ENCODE measurements at regions not wholly inside any gene's neighbourhood (a gene's known extent, or its start where the extent isn't known, plus 50 kb on each side); places are given as distances from the start of the nearest gene placed in this dataset.
"Not testable (repeated sequence)": the region's sequence is repeated elsewhere in the genome, so short reads cannot be mapped to it uniquely, and the experiment has no call there.

GRCh38 chr2:66186537-66186936, 248.4 kb upstream of the MEIS1 start:
- H3K4me3 ChIP-seq, result no peak overlapping the region
- TF ChIP-seq CTCF (IDR thresholded peaks at IDR 0.05), result no peak
- H3K27me3 ChIP-seq, result no peaks in the 10 kb centered on the region
- no peaks in the 10 kb centered on the region for H3K9me3 ChIP-seq
- DNase-seq (ENCODE audit: low spot score in 2 of 2), result no peak
- no peaks in the 10 kb centered on the region for H3K4me1 ChIP-seq
- no peak overlapping the region for H3K27ac ChIP-seq
- H3K36me3 ChIP-seq, result no peaks in the 10 kb centered on the region
- intact Hi-C loops (cut with DNase I), result no loop called here

- H3K27ac ChIP-seq, result no peak overlapping the region
- no peaks in the 10 kb centered on the region for H3K4me1 ChIP-seq
- H3K36me3 ChIP-seq, result no peaks in the 10 kb centered on the region
- no peak for DNase-seq (ENCODE audit: low spot score in 2 of 2)
- no peaks in the 10 kb centered on the region for H3K27me3 ChIP-seq
- no peaks in the 10 kb centered on the region for H3K9me3 ChIP-seq
- no peak overlapping the region for H3K4me3 ChIP-seq
- no peak for TF ChIP-seq CTCF (IDR thresholded peaks at IDR 0.05)
- intact Hi-C loops (cut with DNase I), result no loop called here
These were observed 249.3 kb upstream of the MEIS1 start for GRCh38 chr2:66185497-66186054.

GRCh38 chr2:66177128-66177796, 257.7 kb upstream of the MEIS1 start:
- H3K27ac ChIP-seq; DNase-seq (ENCODE audit: low spot score in 2 of 2); H3K27me3 ChIP-seq; H3K4me3 ChIP-seq; H3K36me3 ChIP-seq; H3K4me1 ChIP-seq; intact Hi-C loops (cut with DNase I); H3K9me3 ChIP-seq: not testable (repeated sequence)

- no peaks in the 10 kb centered on the region for H3K4me1 ChIP-seq
- no peaks in the 10 kb centered on the region for H3K27me3 ChIP-seq
- no peaks in the 10 kb centered on the region for H3K9me3 ChIP-seq
- no peak for TF ChIP-seq CTCF (IDR thresholded peaks at IDR 0.05)
- no peaks in the 10 kb centered on the region for H3K36me3 ChIP-seq
- no peak overlapping the region for H3K27ac ChIP-seq
- no peak for DNase-seq (ENCODE audit: low spot score in 2 of 2)
- intact Hi-C loops (cut with DNase I), result no loop called here
- H3K4me3 ChIP-seq, result no peak overlapping the region
These were observed 260.4 kb upstream of the MEIS1 start for GRCh38 chr2:66174491-66174890.

- no peak for DNase-seq (ENCODE audit: low spot score in 2 of 2)
- Histone ChIP-seq H3K9me3 (no peaks in the 10 kb centered on the region), H3K4me1 (no peaks in the 10 kb centered on the region), H3K27ac (no peak overlapping the region), H3K36me3 (no peaks in the 10 kb centered on the region), H3K4me3 (no peak overlapping the region), H3K27me3 (no peaks in the 10 kb centered on the region)
- no peak for TF ChIP-seq CTCF (IDR thresholded peaks at IDR 0.05)
- intact Hi-C loops (cut with DNase I), result no loop called here
These were observed 261.3 kb upstream of the MEIS1 start for GRCh38 chr2:66173645-66174044.

- intact Hi-C loops (cut with DNase I), result no loop called here
- no peak for DNase-seq (ENCODE audit: low spot score in 2 of 2)
- TF ChIP-seq CTCF (IDR thresholded peaks at IDR 0.05), result no peak
- Histone ChIP-seq H3K27me3 (no peaks in the 10 kb centered on the region), H3K4me1 (no peaks in the 10 kb centered on the region), H3K4me3 (no peak overlapping the region), H3K36me3 (no peaks in the 10 kb centered on the region), H3K27ac (no peak overlapping the region), H3K9me3 (no peaks in the 10 kb centered on the region)
These were observed 263.4 kb upstream of the MEIS1 start for GRCh38 chr2:66171530-66171929.

Measured in ascending aorta (tissue), 2 donors.